Mucosa of descending colon (tissue), 3 donors: ENCODE measurements at regions not wholly inside any gene's neighbourhood (a gene's known extent, or its start where the extent isn't known, plus 50 kb on each side); places are given as distances from the start of the nearest gene placed in this dataset.

Source experiments
- ATAC-seq: fragments of 200-7000 bp; cut with Tn5 transposase; one replicate; pipeline ENCODE4 v1.9.1; 2020; ENCODE audit warnings: mild to moderate bottlenecking, moderate library complexity
- DNase-seq, 3 donors: peaks; one replicate each; pipeline ENCODE4 v3.0.0-alpha.2; 2020
- H3K36me3 ChIP-seq: fragments of 200-600 bp; one replicate; pipeline ENCODE4 v1.8.0; 2021; ENCODE audit warnings: low read depth, mild to moderate bottlenecking
- H3K4me1 ChIP-seq: fragments of 200-600 bp; one replicate; pipeline ENCODE4 v1.8.0; 2021; ENCODE audit warnings: low read depth, mild to moderate bottlenecking
- H3K4me3 ChIP-seq: fragments of 200-600 bp; one replicate; pipeline ENCODE4 v1.8.0; 2021; ENCODE audit warnings: mild to moderate bottlenecking
- H3K9me3 ChIP-seq: fragments of 200-600 bp; one replicate; pipeline ENCODE4 v1.8.0; 2021; ENCODE audit warnings: mild to moderate bottlenecking
- CTCF ChIP-seq: fragments of 200-600 bp; IDR thresholded peaks from one replicate; pipeline ENCODE4 v1.8.0; 2022; ENCODE audit warnings: antibody characterized with exemption, mild to moderate bottlenecking
- intact Hi-C, 2 donors: fragments of 100-400 bp; cut with DNase I in 1 of 2; cut with micrococcal nuclease in 1 of 2; formaldehyde crosslinking; loops; one replicate each; pipeline versions ENCODE4 v1.11.0 to v1.11.1; 2022; cut with DNase I, micrococcal nuclease
- donor health status: DM: no; HTN: no; CAD: no; lungs with moderate emphysema.
- donor health status: DM: no; HTN: no; CAD: no.
- donor health status: DM: no; HTN: yes; CAD: no.

- Histone ChIP-seq H3K36me3 (no peaks in the 10 kb centered on the region), H3K4me3 (no peak overlapping the region), H3K9me3 (no peaks in the 10 kb centered on the region), H3K4me1 (no peaks in the 10 kb centered on the region)
- ATAC-seq, result no peak
- no peak for TF ChIP-seq CTCF
- no peak for DNase-seq
- intact Hi-C loops, result no loop called here
These were observed 95.2 kb upstream of the HS6ST1 start for GRCh38 chr2:128413718-128414341.

DNA sequence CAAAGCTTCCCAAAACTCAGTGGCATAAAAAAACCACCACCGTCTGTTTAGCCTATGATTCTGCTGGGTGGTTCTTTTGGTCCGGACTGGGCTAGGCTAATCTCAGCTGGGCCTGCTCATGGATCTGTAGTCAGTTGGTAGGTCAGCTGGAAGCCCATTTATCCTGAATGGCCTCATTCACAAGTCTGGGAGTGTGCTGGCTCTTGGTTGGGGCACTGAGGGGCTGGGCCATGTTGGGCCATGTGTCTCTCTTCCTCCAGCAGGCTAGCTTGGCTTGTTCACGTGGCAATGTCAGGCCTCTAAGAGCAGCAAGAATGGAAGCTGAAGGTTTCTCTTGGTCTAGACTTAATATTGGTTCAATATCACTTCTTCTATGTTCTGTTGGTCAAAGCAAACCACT, 95.7 kb upstream of the HS6ST1 start:
- DNase-seq (no peak), ATAC-seq (no peak)
- no peak for TF ChIP-seq CTCF
- no peaks in the 10 kb centered on the region for H3K36me3 ChIP-seq
- no peaks in the 10 kb centered on the region for H3K4me1 ChIP-seq
- intact Hi-C loops, result no loop called here
- no peaks in the 10 kb centered on the region for H3K9me3 ChIP-seq
- no peak overlapping the region for H3K4me3 ChIP-seq

GRCh38 chr2:128414946-128415778, 96.5 kb upstream of the HS6ST1 start:
- intact Hi-C loops, result no loop called here
- Histone ChIP-seq H3K9me3 (no peaks in the 10 kb centered on the region), H3K4me1 (no peaks in the 10 kb centered on the region), H3K36me3 (no peaks in the 10 kb centered on the region), H3K4me3 (no peak overlapping the region)
- no peak for TF ChIP-seq CTCF
- DNase-seq, result no peak
- no peak for ATAC-seq

GRCh38 chr2:128415779-128416061, 97.1 kb upstream of the HS6ST1 start:
- no peak for TF ChIP-seq CTCF
- no peak for DNase-seq
- no peak for ATAC-seq
- intact Hi-C loops, result no loop called here
- Histone ChIP-seq H3K4me3 (no peak overlapping the region), H3K9me3 (no peaks in the 10 kb centered on the region), H3K36me3 (no peaks in the 10 kb centered on the region), H3K4me1 (no peaks in the 10 kb centered on the region)

- TF ChIP-seq CTCF, result no peak
- intact Hi-C loops, result no loop called here
- DNase-seq, result no peak
- no peak for ATAC-seq
- no peak overlapping the region for H3K4me3 ChIP-seq
- no peaks in the 10 kb centered on the region for H3K36me3 ChIP-seq
- no peaks in the 10 kb centered on the region for H3K4me1 ChIP-seq
- H3K9me3 ChIP-seq, result no peaks in the 10 kb centered on the region
These were observed 97.6 kb upstream of the HS6ST1 start for GRCh38 chr2:128416109-128416785.
